ENCODE measurements at regions not wholly inside any gene's neighbourhood (a gene's known extent, or its start where the extent isn't known, plus 50 kb on each side); places are given as distances from the start of the nearest gene placed in this dataset.

DNA sequence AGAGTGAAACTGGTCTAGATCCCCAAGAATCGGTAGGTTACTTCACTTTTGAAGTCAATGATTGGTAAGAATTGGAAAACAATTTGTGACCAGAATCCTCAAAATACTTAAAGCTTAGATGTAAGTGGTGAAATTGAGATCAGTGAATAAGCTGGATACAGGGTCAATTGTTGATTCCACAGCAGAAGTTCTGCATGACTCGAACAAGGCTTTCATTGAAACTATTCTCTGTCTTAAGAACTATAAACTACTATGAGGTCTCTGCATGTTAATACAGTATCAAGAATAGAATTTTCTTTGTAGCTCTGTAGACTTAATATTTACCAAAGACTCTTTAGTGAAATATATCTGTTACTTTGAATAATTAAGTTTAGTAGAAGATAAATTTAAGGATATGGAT, 324.2 kb upstream of the FIGN start:
- Histone ChIP-seq H3K4me1 (no peaks in the 10 kb centered on the region), H3K27me3 (no peaks in the 10 kb centered on the region), H3K9me3 (no peaks in the 10 kb centered on the region), H3K36me3 (no peaks in the 10 kb centered on the region), H3K27ac (no peak overlapping the region), H3K4me3 (no peak overlapping the region)
- intact Hi-C loops (cut with DNase I; ENCODE audit: low total_unique reads) = loop anchor here (10.0 kb wide), 1 partner anchor 835 kb away; no protein-coding TSS in a partner anchor
- DNase-seq (ENCODE audit: low spot score in 2 of 2) = no peak
- TF ChIP-seq POLR2AphosphoS5 (IDR thresholded peaks at IDR 0.05) = no peak
- TF ChIP-seq, protein P1, sequence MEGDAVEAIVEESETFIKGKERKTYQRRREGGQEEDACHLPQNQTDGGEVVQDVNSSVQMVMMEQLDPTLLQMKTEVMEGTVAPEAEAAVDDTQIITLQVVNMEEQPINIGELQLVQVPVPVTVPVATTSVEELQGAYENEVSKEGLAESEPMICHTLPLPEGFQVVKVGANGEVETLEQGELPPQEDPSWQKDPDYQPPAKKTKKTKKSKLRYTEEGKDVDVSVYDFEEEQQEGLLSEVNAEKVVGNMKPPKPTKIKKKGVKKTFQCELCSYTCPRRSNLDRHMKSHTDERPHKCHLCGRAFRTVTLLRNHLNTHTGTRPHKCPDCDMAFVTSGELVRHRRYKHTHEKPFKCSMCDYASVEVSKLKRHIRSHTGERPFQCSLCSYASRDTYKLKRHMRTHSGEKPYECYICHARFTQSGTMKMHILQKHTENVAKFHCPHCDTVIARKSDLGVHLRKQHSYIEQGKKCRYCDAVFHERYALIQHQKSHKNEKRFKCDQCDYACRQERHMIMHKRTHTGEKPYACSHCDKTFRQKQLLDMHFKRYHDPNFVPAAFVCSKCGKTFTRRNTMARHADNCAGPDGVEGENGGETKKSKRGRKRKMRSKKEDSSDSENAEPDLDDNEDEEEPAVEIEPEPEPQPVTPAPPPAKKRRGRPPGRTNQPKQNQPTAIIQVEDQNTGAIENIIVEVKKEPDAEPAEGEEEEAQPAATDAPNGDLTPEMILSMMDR (IDR thresholded peaks at IDR 0.05) = no peak
- no peak for TF ChIP-seq POLR2A (IDR thresholded peaks at IDR 0.05)

DNA sequence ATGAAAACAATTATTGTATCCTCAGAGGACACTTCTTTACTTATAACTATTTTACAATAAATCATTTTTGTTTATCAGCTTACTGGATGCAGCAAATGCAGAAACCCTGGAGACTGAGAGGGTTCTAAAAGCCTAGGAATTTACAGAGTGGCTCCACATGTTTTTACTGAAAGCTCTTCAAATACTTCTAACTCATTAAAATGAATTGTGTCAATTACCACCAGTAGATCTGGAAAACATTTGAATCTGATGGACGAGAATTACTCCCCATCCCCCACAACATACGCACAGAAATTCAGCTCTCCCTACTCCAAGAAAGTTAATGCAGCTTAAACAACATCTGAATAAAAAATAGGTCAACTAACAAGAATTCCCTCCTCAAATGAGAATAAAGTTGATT, 319.8 kb upstream of the FIGN start:
- no peak overlapping the region for H3K27ac ChIP-seq
- H3K36me3 ChIP-seq = no peaks in the 10 kb centered on the region
- TF ChIP-seq POLR2AphosphoS5 (IDR thresholded peaks at IDR 0.05) = no peak
- no peak for TF ChIP-seq POLR2A (IDR thresholded peaks at IDR 0.05)
- TF ChIP-seq, protein P1 (IDR thresholded peaks at IDR 0.05) = no peak

DNA sequence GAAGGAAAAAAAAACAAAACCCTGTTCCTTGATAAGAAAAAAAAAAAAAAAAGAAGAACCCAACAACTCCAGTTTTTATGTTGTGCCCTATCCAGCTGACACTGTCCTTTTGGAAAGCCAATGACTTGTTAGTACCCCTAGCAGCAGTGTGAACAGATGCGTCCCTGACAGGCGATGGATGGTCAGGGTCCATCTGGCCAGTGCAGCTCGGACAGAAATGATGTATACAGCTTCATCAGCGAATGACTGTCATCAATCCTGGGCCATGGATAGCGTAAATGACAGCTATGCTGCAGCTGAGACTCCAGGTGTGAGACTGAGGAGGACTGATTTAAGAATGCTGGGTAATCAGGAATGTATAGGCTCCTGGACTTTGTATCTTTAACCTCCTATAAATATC, 318.8 kb upstream of the FIGN start:
- no peaks in the 10 kb centered on the region for H3K27me3 ChIP-seq
- no peak overlapping the region for H3K4me3 ChIP-seq
- H3K36me3 ChIP-seq = no peaks in the 10 kb centered on the region
- no peaks in the 10 kb centered on the region for H3K4me1 ChIP-seq
- H3K9me3 ChIP-seq = no peaks in the 10 kb centered on the region
- H3K27ac ChIP-seq = no peak overlapping the region
- no peak for DNase-seq (ENCODE audit: low spot score in 2 of 2)
- TF ChIP-seq POLR2AphosphoS5 (IDR thresholded peaks at IDR 0.05) = no peak
- TF ChIP-seq POLR2A (IDR thresholded peaks at IDR 0.05) = no peak
- TF ChIP-seq, protein P1 (IDR thresholded peaks at IDR 0.05) = no peak
- intact Hi-C loops (cut with DNase I; ENCODE audit: low total_unique reads) = no loop called here

More for the DNA sequence above, 319.8 kb upstream of the FIGN start:
- Histone ChIP-seq H3K27me3 (no peaks in the 10 kb centered on the region), H3K4me3 (no peak overlapping the region), H3K9me3 (no peaks in the 10 kb centered on the region), H3K4me1 (no peaks in the 10 kb centered on the region)
- intact Hi-C loops (cut with DNase I; ENCODE audit: low total_unique reads) = no loop called here
- no peak for DNase-seq (ENCODE audit: low spot score in 2 of 2)

DNA sequence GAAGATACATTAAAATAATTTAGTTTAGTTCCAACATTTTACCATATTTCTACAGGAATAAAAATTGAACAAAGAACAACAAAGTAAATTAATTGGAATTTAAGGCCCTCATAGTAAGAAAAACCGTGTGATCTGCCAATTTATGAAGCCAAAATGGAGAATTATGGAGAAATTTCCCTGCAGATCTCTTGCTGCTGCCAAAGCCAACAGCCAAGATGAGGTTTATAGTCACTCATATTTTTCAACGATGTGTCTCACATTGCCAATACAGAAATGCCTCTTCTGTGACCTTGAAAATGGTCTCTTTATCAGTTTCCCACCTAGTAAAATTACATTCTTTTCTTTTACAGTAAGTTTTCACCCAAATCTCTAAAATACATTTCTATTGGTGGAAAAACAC, 317.2 kb upstream of the FIGN start:
- Histone ChIP-seq H3K9me3 (no peaks in the 10 kb centered on the region), H3K4me1 (no peaks in the 10 kb centered on the region), H3K27me3 (no peaks in the 10 kb centered on the region), H3K36me3 (no peaks in the 10 kb centered on the region), H3K27ac (no peak overlapping the region), H3K4me3 (no peak overlapping the region)
- intact Hi-C loops (cut with DNase I; ENCODE audit: low total_unique reads) = no loop called here
- no peak for TF ChIP-seq POLR2A (IDR thresholded peaks at IDR 0.05)
- no peak for TF ChIP-seq POLR2AphosphoS5 (IDR thresholded peaks at IDR 0.05)
- TF ChIP-seq, protein P1 (IDR thresholded peaks at IDR 0.05) = no peak
- DNase-seq (ENCODE audit: low spot score in 2 of 2) = no peak

DNA sequence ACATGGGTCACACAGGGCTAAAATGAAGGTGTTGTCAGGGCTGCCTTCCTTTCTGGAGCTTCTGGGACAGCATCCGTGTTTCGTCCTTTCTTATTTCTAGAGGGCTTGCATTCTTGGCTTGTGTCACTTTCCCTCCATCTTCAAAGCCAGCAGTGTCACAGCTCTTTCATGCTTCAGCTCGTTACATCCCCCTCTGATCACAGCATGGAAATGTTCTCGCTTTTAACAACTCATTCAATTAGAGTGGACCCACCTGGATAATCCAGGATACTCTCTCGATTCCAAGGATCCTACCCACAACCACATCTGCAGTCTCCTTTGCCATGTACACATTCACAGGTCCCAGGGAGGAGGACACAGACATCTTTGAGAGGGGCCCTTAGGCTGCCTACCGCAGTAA, 316.2 kb upstream of the FIGN start:
- DNase-seq (ENCODE audit: low spot score in 2 of 2) = no peak
- no peaks in the 10 kb centered on the region for H3K27me3 ChIP-seq
- H3K9me3 ChIP-seq = no peaks in the 10 kb centered on the region
- no peak for TF ChIP-seq POLR2AphosphoS5 (IDR thresholded peaks at IDR 0.05)
- TF ChIP-seq POLR2A (IDR thresholded peaks at IDR 0.05) = no peak
- TF ChIP-seq, protein P1 (IDR thresholded peaks at IDR 0.05) = no peak
- intact Hi-C loops (cut with DNase I; ENCODE audit: low total_unique reads) = no loop called here
- H3K4me3 ChIP-seq = no peak overlapping the region
- H3K27ac ChIP-seq = no peak overlapping the region
- H3K4me1 ChIP-seq = no peaks in the 10 kb centered on the region
- H3K36me3 ChIP-seq = no peaks in the 10 kb centered on the region
